ENCODE measurements at regions not wholly inside any gene's neighbourhood (a gene's known extent, or its start where the extent isn't known, plus 50 kb on each side); places are given as distances from the start of the nearest gene placed in this dataset.

- no peaks in the 10 kb centered on the region for H4K20me1 ChIP-seq (ENCODE audit: insufficient read depth)
- H3K27me3 ChIP-seq (replicated peaks; ENCODE audit: insufficient read depth), result no peaks in the 10 kb centered on the region
- no peak overlapping the region for H3K9ac ChIP-seq
- DNase-seq, result peak; percentile 42
- H2AFZ ChIP-seq, result no peak overlapping the region
- no peak overlapping the region for H3K4me2 ChIP-seq (ENCODE audit: unreplicated experiment)
- in situ Hi-C loops (cut with MboI), result no loop called here
- WGBS, 2 experiments (ENCODE audit: low coverage in 1 of 2, low lambda C conversion rate in 2 of 2, missing lambda C conversion rate in 2 of 2), result 7% methylated on average over 3 of the region's 3 CpGs
- H3K9me2 ChIP-seq (ENCODE audit: insufficient read depth), result no peaks in the 10 kb centered on the region
- H3K27ac ChIP-seq, result no peak overlapping the region
- H3K4me3 ChIP-seq, result no peak overlapping the region
- H3K36me3 ChIP-seq (ENCODE audit: low read depth), result no peaks in the 10 kb centered on the region
- H3F3A ChIP-seq (ENCODE audit: insufficient read depth), result no peaks in the 10 kb centered on the region
- H3K79me2 ChIP-seq (ENCODE audit: insufficient read depth), result no peaks in the 10 kb centered on the region
- TF ChIP-seq EZH2phosphoT487 (IDR thresholded peaks at IDR 0.05; ENCODE audit: insufficient read depth, low read depth), result no peak
- TF ChIP-seq EZH2 (IDR thresholded peaks at IDR 0.05; ENCODE audit: insufficient read depth, poor library complexity, severe bottlenecking), result no peak
- no peaks in the 10 kb centered on the region for H3K4me1 ChIP-seq (ENCODE audit: insufficient read depth)
- H3K9me3 ChIP-seq (ENCODE audit: low read depth), result peaks cover 3% of the 10 kb centered on the region
Observed at GRCh38 chr1:208950206-208950605, 633.3 kb upstream of the CAMK1G start.

- Histone ChIP-seq H3K27me3 (replicated peaks; ENCODE audit: insufficient read depth) (no peaks in the 10 kb centered on the region), H3K4me3 (no peak overlapping the region), H3K9ac (no peak overlapping the region), H3K4me1 (ENCODE audit: insufficient read depth) (no peaks in the 10 kb centered on the region), H2AFZ (no peak overlapping the region), H3K27ac (no peak overlapping the region), H3K79me2 (ENCODE audit: insufficient read depth) (no peaks in the 10 kb centered on the region), H4K20me1 (ENCODE audit: insufficient read depth) (no peaks in the 10 kb centered on the region), H3K4me2 (ENCODE audit: unreplicated experiment) (no peak overlapping the region), H3K9me3 (ENCODE audit: low read depth) (peaks cover 3% of the 10 kb centered on the region), H3K36me3 (ENCODE audit: low read depth) (no peaks in the 10 kb centered on the region), H3K9me2 (ENCODE audit: insufficient read depth) (no peaks in the 10 kb centered on the region), H3F3A (ENCODE audit: insufficient read depth) (no peaks in the 10 kb centered on the region)
- no peak for DNase-seq
- TF ChIP-seq EZH2phosphoT487 (IDR thresholded peaks at IDR 0.05; ENCODE audit: insufficient read depth, low read depth), result no peak
- TF ChIP-seq EZH2 (IDR thresholded peaks at IDR 0.05; ENCODE audit: insufficient read depth, poor library complexity, severe bottlenecking), result no peak
- WGBS, 2 experiments (ENCODE audit: low coverage in 1 of 2, low lambda C conversion rate in 2 of 2, missing lambda C conversion rate in 2 of 2), result 37 to 55% methylated on average over 5 of the region's 5 CpGs
- in situ Hi-C loops (cut with MboI), result no loop called here
Observed at GRCh38 chr1:208951026-208951525, 632.4 kb upstream of the CAMK1G start.

DNA sequence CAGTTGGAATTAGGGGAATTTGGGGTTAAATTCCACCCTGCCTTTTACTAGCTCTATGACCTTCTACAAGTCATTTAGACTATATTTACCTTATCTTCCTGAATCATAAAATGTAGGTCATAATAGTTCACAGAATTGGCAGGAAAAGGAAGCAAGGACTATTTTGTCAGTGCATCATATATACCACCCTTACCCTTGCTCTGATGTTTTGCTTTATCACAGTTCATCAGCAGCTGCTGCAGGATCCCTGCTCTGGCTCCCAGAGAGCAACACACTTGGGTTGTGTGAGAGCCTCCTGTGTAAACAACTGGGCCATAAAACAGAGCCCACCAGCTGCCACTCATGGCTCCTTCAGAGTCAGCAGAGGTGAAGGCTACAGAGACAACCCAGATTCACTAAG lies 631.6 kb upstream of the CAMK1G start:
- TF ChIP-seq EZH2 (IDR thresholded peaks at IDR 0.05; ENCODE audit: insufficient read depth, poor library complexity, severe bottlenecking) (no peak), EZH2phosphoT487 (IDR thresholded peaks at IDR 0.05; ENCODE audit: insufficient read depth, low read depth) (no peak)
- Histone ChIP-seq H3K9me3 (ENCODE audit: low read depth) (peaks cover 3% of the 10 kb centered on the region), H3K9ac (no peak overlapping the region), H4K20me1 (ENCODE audit: insufficient read depth) (no peaks in the 10 kb centered on the region), H3F3A (ENCODE audit: insufficient read depth) (no peaks in the 10 kb centered on the region), H3K27ac (no peak overlapping the region), H3K36me3 (ENCODE audit: low read depth) (no peaks in the 10 kb centered on the region), H3K4me1 (ENCODE audit: insufficient read depth) (no peaks in the 10 kb centered on the region), H3K27me3 (replicated peaks; ENCODE audit: insufficient read depth) (no peaks in the 10 kb centered on the region), H3K9me2 (ENCODE audit: insufficient read depth) (no peaks in the 10 kb centered on the region), H3K79me2 (ENCODE audit: insufficient read depth) (no peaks in the 10 kb centered on the region), H2AFZ (no peak overlapping the region), H3K4me2 (ENCODE audit: unreplicated experiment) (no peak overlapping the region), H3K4me3 (no peak overlapping the region)
- in situ Hi-C loops (cut with MboI), result no loop called here
- no peak for DNase-seq

DNA sequence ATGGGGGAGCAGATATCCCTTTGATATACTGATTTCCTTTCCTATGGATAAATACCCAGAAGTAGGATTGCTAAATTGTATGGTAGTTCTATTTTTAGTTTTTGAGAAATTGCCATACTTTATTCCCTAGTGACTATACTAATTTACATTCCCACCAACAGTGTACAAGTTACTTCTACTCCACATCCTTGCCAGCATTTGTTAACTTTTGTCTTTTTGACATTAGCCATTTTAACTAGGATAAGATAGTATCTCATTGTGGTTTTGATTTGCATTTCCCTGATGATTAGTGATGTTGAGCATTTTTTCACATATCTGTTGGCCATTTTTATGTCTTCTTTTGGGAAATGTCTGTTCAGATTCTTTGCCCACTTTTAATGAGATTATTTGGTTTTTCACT lies 620.6 kb upstream of the CAMK1G start:
- DNase-seq, result no peak
- H4K20me1 ChIP-seq (ENCODE audit: insufficient read depth), result no peaks in the 10 kb centered on the region
- no peak overlapping the region for H3K27ac ChIP-seq

GRCh38 chr1:208965351-208965750 lies 618.2 kb upstream of the CAMK1G start:
- Histone ChIP-seq H3K9ac (no peak overlapping the region), H3K27me3 (replicated peaks; ENCODE audit: insufficient read depth) (no peaks in the 10 kb centered on the region), H3K36me3 (ENCODE audit: low read depth) (no peaks in the 10 kb centered on the region), H4K20me1 (ENCODE audit: insufficient read depth) (no peaks in the 10 kb centered on the region), H3K9me3 (ENCODE audit: low read depth) (no peaks in the 10 kb centered on the region), H3K4me2 (ENCODE audit: unreplicated experiment) (no peak overlapping the region), H3K27ac (no peak overlapping the region), H3K9me2 (ENCODE audit: insufficient read depth) (no peaks in the 10 kb centered on the region), H3F3A (ENCODE audit: insufficient read depth) (no peaks in the 10 kb centered on the region), H2AFZ (no peak overlapping the region), H3K4me3 (no peak overlapping the region), H3K4me1 (ENCODE audit: insufficient read depth) (no peaks in the 10 kb centered on the region), H3K79me2 (ENCODE audit: insufficient read depth) (no peaks in the 10 kb centered on the region)
- TF ChIP-seq EZH2phosphoT487 (IDR thresholded peaks at IDR 0.05; ENCODE audit: insufficient read depth, low read depth) (no peak), EZH2 (IDR thresholded peaks at IDR 0.05; ENCODE audit: insufficient read depth, poor library complexity, severe bottlenecking) (no peak)
- in situ Hi-C loops (cut with MboI), result no loop called here
- DNase-seq, result no peak

More for the DNA sequence above, 620.6 kb upstream of the CAMK1G start:
- Histone ChIP-seq H3K4me2 (ENCODE audit: unreplicated experiment) (no peak overlapping the region), H3K9ac (no peak overlapping the region), H3K79me2 (ENCODE audit: insufficient read depth) (no peaks in the 10 kb centered on the region), H3K4me1 (ENCODE audit: insufficient read depth) (no peaks in the 10 kb centered on the region), H3K9me3 (ENCODE audit: low read depth) (no peaks in the 10 kb centered on the region), H3K4me3 (no peak overlapping the region), H3K27me3 (replicated peaks; ENCODE audit: insufficient read depth) (no peaks in the 10 kb centered on the region), H3K9me2 (ENCODE audit: insufficient read depth) (no peaks in the 10 kb centered on the region), H3F3A (ENCODE audit: insufficient read depth) (no peaks in the 10 kb centered on the region), H2AFZ (no peak overlapping the region), H3K36me3 (ENCODE audit: low read depth) (no peaks in the 10 kb centered on the region)
- in situ Hi-C loops (cut with MboI), result no loop called here
- TF ChIP-seq EZH2 (IDR thresholded peaks at IDR 0.05; ENCODE audit: insufficient read depth, poor library complexity, severe bottlenecking) (no peak), EZH2phosphoT487 (IDR thresholded peaks at IDR 0.05; ENCODE audit: insufficient read depth, low read depth) (no peak)
